WTC11 (cell line): ENCODE measurements at regions not wholly inside any gene's neighbourhood (a gene's known extent, or its start where the extent isn't known, plus 50 kb on each side); places are given as distances from the start of the nearest gene placed in this dataset.

ENCODE experiments used
- ATAC-seq: fragments of 200-7000 bp; cut with Tn5 transposase; 2 replicates; pipeline ENCODE4 v1.10.0; 2021; ENCODE audit warnings: mild to moderate bottlenecking, moderate library complexity
- CTCF ChIA-PET: fragments of 300-600 bp; sonication (Branson Sonifier 250); formaldehyde crosslinking; loops from one replicate; lab custom pipeline; 2021; ENCODE audit warnings: antibody characterized with exemption; lab: Charles Lee
- POLR2A ChIA-PET: fragments of 350-600 bp; sonication (Branson Sonifier 250); formaldehyde crosslinking; loops from one replicate; lab custom pipeline; 2021; ENCODE audit warnings: antibody characterized with exemption; lab: Charles Lee
- DNase-seq: peaks from one replicate; pipeline ENCODE4 v3.0.0; 2021; ENCODE audit warnings: low spot score
- H3K27ac Mint-ChIP-seq: 2 replicates; pipeline ENCODE4 v1.8.0; 2021; ENCODE audit warnings: mixed read lengths
- H3K27me3 Mint-ChIP-seq: 2 replicates; pipeline ENCODE4 v1.8.0; 2021; ENCODE audit warnings: low read depth, mild to moderate bottlenecking, moderate library complexity, mixed read lengths
- H3K36me3 Mint-ChIP-seq: 2 replicates; pipeline ENCODE4 v1.8.0; 2021; ENCODE audit warnings: mixed read lengths
- H3K4me1 Mint-ChIP-seq: 2 replicates; pipeline ENCODE4 v1.8.0; 2022; ENCODE audit warnings: mixed read lengths
- H3K4me3 Mint-ChIP-seq: 2 replicates; pipeline ENCODE4 v1.8.0; 2021; ENCODE audit warnings: mild to moderate bottlenecking, moderate library complexity, mixed read lengths
- H3K9me3 Mint-ChIP-seq: 2 replicates; pipeline ENCODE4 v1.8.0; 2021; ENCODE audit warnings: mixed read lengths
- JUN ChIP-seq: sonication (generic); formaldehyde crosslinking; IDR thresholded peaks from 2 replicates; pipeline ENCODE4 v1.8.0; 2023; ENCODE audit warnings: mild to moderate bottlenecking, missing genetic modification reagents
- KAT7 ChIP-seq: sonication (generic); formaldehyde crosslinking; IDR thresholded peaks from 2 replicates; pipeline ENCODE4 v1.8.1; 2023; ENCODE audit warnings: missing genetic modification reagents, mild to moderate bottlenecking, borderline replicate concordance
- NFE2L1 ChIP-seq: sonication (generic); formaldehyde crosslinking; IDR thresholded peaks from 2 replicates; pipeline ENCODE4 v1.8.1; 2023; ENCODE audit warnings: missing genetic modification reagents
- NR3C1 ChIP-seq: sonication (generic); formaldehyde crosslinking; conservative IDR thresholded peaks from 2 replicates; pipeline ENCODE4 v1.8.1; 2023; ENCODE audit warnings: low read depth, mild to moderate bottlenecking, missing genetic modification reagents
- RORB ChIP-seq: fragments of 250-450 bp; sonication (Bioruptor Pico); IDR thresholded peaks from 2 replicates; pipeline ENCODE4 v1.9.0; 2021; ENCODE audit warnings: mild to moderate bottlenecking
- TP53 ChIP-seq: sonication (generic); formaldehyde crosslinking; IDR thresholded peaks from 2 replicates; pipeline ENCODE4 v1.8.1; 2023; ENCODE audit warnings: mild to moderate bottlenecking, missing genetic modification reagents
- ZNF219 ChIP-seq: sonication (generic); formaldehyde crosslinking; IDR thresholded peaks from 2 replicates; pipeline ENCODE4 v1.8.0; 2023; ENCODE audit warnings: missing genetic modification reagents, mild to moderate bottlenecking, borderline replicate concordance
- ZNF263 ChIP-seq: sonication (generic); formaldehyde crosslinking; IDR thresholded peaks from 2 replicates; pipeline ENCODE4 v1.8.1; 2022; ENCODE audit warnings: low read depth, mild to moderate bottlenecking, moderate library complexity, missing genetic modification reagents
- TF ChIP-seq, protein P1 (sequence below): sonication (generic); formaldehyde crosslinking; IDR thresholded peaks from 2 replicates; pipeline ENCODE4 v1.8.1; 2023; ENCODE audit warnings: mild to moderate bottlenecking, missing genetic modification reagents
- TF ChIP-seq, protein P2 (sequence below): sonication (generic); formaldehyde crosslinking; IDR thresholded peaks from 2 replicates; pipeline ENCODE4 v1.8.1; 2022; ENCODE audit warnings: low read depth, mild to moderate bottlenecking, moderate library complexity, missing genetic modification reagents, borderline replicate concordance
- TF ChIP-seq, protein P3 (sequence below): fragments of 250-450 bp; sonication (Bioruptor Pico); IDR thresholded peaks from 2 replicates; pipeline ENCODE4 v1.9.0; 2021; ENCODE audit warnings: mild to moderate bottlenecking
- TF ChIP-seq, protein P4 (sequence below): fragments of 250-450 bp; sonication (Bioruptor Pico); conservative IDR thresholded peaks from 2 replicates; pipeline ENCODE4 v1.9.0; 2021; ENCODE audit warnings: mild to moderate bottlenecking
- TF ChIP-seq, protein P5 (sequence below): fragments of 250-450 bp; sonication (Bioruptor Pico); IDR thresholded peaks from 2 replicates; pipeline ENCODE4 v1.9.0; 2021; ENCODE audit warnings: mild to moderate bottlenecking, borderline replicate concordance
- TF ChIP-seq, protein P6 (sequence below): sonication (generic); formaldehyde crosslinking; IDR thresholded peaks from 2 replicates; pipeline ENCODE4 v1.8.0; 2023; ENCODE audit warnings: missing genetic modification reagents, mild to moderate bottlenecking, borderline replicate concordance

DNA sequence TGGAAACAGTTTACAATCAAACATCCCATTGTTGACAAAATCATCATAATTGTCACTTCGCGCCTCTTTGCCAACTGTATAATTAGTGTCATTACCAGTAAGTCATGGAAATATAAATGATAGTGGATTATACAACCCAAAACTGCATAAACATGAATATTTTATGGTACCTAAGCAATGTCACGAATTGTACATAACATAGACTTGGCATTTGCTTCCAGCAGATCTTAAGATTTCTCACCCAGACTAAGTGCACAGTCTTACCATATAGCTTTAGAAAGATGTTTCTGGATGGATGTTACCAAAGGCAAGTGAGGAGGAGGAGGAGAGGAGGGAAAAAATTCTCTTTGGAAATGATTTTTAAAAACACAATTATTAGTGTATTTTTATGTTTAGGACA is 113.4 kb upstream of the TAS2R1 start:
- Mint-ChIP-seq H3K9me3 (peaks cover 31% of the 10 kb centered on the region), H3K4me1 (peaks cover 23% of the 10 kb centered on the region), H3K4me3 (no peak overlapping the region), H3K36me3 (no peaks in the 10 kb centered on the region; the same call in 1 of the 2 replicates), H3K27me3 (no peaks in the 10 kb centered on the region; the same call in 1 of the 2 replicates), H3K27ac (no peak overlapping the region)
- CTCF ChIA-PET: no interaction called here
- ATAC-seq (no peak), DNase-seq (no peak)
- TF ChIP-seq, protein P1, sequence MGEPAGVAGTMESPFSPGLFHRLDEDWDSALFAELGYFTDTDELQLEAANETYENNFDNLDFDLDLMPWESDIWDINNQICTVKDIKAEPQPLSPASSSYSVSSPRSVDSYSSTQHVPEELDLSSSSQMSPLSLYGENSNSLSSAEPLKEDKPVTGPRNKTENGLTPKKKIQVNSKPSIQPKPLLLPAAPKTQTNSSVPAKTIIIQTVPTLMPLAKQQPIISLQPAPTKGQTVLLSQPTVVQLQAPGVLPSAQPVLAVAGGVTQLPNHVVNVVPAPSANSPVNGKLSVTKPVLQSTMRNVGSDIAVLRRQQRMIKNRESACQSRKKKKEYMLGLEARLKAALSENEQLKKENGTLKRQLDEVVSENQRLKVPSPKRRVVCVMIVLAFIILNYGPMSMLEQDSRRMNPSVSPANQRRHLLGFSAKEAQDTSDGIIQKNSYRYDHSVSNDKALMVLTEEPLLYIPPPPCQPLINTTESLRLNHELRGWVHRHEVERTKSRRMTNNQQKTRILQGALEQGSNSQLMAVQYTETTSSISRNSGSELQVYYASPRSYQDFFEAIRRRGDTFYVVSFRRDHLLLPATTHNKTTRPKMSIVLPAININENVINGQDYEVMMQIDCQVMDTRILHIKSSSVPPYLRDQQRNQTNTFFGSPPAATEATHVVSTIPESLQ: no peak
- TF ChIP-seq RORB (CRISPR knock-in tag) (no peak), KAT7 (CRISPR knock-in tag) (no peak), NFE2L1 (CRISPR knock-in tag) (no peak), ZNF219 (CRISPR knock-in tag) (no peak), JUN (CRISPR knock-in tag) (no peak), ZNF263 (no peak), NR3C1 (CRISPR knock-in tag) (no peak), TP53 (CRISPR knock-in tag) (no peak)
- TF ChIP-seq, protein P2, sequence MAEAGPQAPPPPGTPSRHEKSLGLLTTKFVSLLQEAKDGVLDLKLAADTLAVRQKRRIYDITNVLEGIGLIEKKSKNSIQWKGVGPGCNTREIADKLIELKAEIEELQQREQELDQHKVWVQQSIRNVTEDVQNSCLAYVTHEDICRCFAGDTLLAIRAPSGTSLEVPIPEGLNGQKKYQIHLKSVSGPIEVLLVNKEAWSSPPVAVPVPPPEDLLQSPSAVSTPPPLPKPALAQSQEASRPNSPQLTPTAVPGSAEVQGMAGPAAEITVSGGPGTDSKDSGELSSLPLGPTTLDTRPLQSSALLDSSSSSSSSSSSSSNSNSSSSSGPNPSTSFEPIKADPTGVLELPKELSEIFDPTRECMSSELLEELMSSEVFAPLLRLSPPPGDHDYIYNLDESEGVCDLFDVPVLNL (CRISPR knock-in tag): no peak
- TF ChIP-seq, protein P3, sequence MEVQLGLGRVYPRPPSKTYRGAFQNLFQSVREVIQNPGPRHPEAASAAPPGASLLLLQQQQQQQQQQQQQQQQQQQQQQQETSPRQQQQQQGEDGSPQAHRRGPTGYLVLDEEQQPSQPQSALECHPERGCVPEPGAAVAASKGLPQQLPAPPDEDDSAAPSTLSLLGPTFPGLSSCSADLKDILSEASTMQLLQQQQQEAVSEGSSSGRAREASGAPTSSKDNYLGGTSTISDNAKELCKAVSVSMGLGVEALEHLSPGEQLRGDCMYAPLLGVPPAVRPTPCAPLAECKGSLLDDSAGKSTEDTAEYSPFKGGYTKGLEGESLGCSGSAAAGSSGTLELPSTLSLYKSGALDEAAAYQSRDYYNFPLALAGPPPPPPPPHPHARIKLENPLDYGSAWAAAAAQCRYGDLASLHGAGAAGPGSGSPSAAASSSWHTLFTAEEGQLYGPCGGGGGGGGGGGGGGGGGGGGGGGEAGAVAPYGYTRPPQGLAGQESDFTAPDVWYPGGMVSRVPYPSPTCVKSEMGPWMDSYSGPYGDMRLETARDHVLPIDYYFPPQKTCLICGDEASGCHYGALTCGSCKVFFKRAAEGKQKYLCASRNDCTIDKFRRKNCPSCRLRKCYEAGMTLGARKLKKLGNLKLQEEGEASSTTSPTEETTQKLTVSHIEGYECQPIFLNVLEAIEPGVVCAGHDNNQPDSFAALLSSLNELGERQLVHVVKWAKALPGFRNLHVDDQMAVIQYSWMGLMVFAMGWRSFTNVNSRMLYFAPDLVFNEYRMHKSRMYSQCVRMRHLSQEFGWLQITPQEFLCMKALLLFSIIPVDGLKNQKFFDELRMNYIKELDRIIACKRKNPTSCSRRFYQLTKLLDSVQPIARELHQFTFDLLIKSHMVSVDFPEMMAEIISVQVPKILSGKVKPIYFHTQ (CRISPR knock-in tag): no peak
- TF ChIP-seq, protein P4, sequence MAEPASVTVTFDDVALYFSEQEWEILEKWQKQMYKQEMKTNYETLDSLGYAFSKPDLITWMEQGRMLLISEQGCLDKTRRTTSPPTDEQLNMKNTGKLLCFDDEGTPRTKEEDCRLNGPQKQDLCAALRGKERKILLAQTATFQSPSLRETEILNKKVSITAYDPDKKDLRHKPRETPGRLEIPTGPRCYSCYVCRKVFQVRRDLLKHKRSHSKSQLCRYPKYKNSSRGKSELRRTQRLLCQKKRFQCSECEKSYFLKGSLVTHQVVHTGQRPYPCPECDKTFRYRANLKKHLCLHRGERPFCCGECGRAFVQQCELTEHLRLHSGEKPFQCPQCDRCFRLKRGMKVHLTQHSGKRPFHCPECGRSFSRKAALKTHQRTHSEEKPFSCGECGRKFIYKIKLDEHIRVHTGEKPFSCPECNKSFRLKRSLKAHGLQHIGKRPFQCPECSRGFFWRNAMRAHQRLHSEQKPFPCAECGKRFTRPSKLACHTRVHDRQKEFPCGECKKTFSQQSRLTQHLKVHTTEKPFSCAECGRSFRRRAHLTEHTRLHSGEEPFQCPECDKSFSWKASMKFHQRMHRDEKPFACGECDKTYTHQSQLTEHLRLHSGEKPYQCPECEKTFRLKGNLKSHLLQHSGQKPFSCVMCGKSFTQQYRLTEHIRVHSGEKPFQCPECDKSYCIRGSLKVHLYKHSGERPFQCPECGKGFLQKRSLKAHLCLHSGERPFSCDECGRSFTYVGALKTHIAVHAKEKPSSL (CRISPR knock-in tag): no peak
- TF ChIP-seq, protein P5, sequence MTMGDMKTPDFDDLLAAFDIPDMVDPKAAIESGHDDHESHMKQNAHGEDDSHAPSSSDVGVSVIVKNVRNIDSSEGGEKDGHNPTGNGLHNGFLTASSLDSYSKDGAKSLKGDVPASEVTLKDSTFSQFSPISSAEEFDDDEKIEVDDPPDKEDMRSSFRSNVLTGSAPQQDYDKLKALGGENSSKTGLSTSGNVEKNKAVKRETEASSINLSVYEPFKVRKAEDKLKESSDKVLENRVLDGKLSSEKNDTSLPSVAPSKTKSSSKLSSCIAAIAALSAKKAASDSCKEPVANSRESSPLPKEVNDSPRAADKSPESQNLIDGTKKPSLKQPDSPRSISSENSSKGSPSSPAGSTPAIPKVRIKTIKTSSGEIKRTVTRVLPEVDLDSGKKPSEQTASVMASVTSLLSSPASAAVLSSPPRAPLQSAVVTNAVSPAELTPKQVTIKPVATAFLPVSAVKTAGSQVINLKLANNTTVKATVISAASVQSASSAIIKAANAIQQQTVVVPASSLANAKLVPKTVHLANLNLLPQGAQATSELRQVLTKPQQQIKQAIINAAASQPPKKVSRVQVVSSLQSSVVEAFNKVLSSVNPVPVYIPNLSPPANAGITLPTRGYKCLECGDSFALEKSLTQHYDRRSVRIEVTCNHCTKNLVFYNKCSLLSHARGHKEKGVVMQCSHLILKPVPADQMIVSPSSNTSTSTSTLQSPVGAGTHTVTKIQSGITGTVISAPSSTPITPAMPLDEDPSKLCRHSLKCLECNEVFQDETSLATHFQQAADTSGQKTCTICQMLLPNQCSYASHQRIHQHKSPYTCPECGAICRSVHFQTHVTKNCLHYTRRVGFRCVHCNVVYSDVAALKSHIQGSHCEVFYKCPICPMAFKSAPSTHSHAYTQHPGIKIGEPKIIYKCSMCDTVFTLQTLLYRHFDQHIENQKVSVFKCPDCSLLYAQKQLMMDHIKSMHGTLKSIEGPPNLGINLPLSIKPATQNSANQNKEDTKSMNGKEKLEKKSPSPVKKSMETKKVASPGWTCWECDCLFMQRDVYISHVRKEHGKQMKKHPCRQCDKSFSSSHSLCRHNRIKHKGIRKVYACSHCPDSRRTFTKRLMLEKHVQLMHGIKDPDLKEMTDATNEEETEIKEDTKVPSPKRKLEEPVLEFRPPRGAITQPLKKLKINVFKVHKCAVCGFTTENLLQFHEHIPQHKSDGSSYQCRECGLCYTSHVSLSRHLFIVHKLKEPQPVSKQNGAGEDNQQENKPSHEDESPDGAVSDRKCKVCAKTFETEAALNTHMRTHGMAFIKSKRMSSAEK (CRISPR knock-in tag): no peak
- TF ChIP-seq, protein P6, sequence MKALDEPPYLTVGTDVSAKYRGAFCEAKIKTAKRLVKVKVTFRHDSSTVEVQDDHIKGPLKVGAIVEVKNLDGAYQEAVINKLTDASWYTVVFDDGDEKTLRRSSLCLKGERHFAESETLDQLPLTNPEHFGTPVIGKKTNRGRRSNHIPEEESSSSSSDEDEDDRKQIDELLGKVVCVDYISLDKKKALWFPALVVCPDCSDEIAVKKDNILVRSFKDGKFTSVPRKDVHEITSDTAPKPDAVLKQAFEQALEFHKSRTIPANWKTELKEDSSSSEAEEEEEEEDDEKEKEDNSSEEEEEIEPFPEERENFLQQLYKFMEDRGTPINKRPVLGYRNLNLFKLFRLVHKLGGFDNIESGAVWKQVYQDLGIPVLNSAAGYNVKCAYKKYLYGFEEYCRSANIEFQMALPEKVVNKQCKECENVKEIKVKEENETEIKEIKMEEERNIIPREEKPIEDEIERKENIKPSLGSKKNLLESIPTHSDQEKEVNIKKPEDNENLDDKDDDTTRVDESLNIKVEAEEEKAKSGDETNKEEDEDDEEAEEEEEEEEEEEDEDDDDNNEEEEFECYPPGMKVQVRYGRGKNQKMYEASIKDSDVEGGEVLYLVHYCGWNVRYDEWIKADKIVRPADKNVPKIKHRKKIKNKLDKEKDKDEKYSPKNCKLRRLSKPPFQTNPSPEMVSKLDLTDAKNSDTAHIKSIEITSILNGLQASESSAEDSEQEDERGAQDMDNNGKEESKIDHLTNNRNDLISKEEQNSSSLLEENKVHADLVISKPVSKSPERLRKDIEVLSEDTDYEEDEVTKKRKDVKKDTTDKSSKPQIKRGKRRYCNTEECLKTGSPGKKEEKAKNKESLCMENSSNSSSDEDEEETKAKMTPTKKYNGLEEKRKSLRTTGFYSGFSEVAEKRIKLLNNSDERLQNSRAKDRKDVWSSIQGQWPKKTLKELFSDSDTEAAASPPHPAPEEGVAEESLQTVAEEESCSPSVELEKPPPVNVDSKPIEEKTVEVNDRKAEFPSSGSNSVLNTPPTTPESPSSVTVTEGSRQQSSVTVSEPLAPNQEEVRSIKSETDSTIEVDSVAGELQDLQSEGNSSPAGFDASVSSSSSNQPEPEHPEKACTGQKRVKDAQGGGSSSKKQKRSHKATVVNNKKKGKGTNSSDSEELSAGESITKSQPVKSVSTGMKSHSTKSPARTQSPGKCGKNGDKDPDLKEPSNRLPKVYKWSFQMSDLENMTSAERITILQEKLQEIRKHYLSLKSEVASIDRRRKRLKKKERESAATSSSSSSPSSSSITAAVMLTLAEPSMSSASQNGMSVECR: no peak
- POLR2A ChIA-PET: no interaction called here
